ENCODE measurements at regions not wholly inside any gene's neighbourhood (a gene's known extent, or its start where the extent isn't known, plus 50 kb on each side); places are given as distances from the start of the nearest gene placed in this dataset.

GRCh38 chr5:163245584-163245983 lies 191.8 kb upstream of the CCNG1 start:
- no peak for DNase-seq (ENCODE audit: low read depth)
- no peak for TF ChIP-seq CTCF (IDR thresholded peaks at IDR 0.05; ENCODE audit: control insufficient read depth, insufficient read depth, low read depth, low read length, missing control alignments)
- no peak overlapping the region for H3K4me3 ChIP-seq (ENCODE audit: control insufficient read depth, low read depth, low read length)

- no peak overlapping the region for H3K4me3 ChIP-seq (ENCODE audit: control insufficient read depth, low read depth, low read length)
- no peak for TF ChIP-seq CTCF (IDR thresholded peaks at IDR 0.05; ENCODE audit: control insufficient read depth, insufficient read depth, low read depth, low read length, missing control alignments)
- DNase-seq (ENCODE audit: low read depth): no peak
Observed at GRCh38 chr5:163248333-163248732, 189.1 kb upstream of the CCNG1 start.

- H3K4me3 ChIP-seq (ENCODE audit: control insufficient read depth, low read depth, low read length): no peak overlapping the region
- no peak for DNase-seq (ENCODE audit: low read depth)
- TF ChIP-seq CTCF (IDR thresholded peaks at IDR 0.05; ENCODE audit: control insufficient read depth, insufficient read depth, low read depth, low read length, missing control alignments): no peak
Observed at GRCh38 chr5:163248871-163249270, 188.5 kb upstream of the CCNG1 start.

GRCh38 chr5:163252950-163253349 lies 184.4 kb upstream of the CCNG1 start:
- no peak for TF ChIP-seq CTCF (IDR thresholded peaks at IDR 0.05; ENCODE audit: control insufficient read depth, insufficient read depth, low read depth, low read length, missing control alignments)
- no peak overlapping the region for H3K4me3 ChIP-seq (ENCODE audit: control insufficient read depth, low read depth, low read length)
- DNase-seq (ENCODE audit: low read depth): no peak

GRCh38 chr5:163259495-163259894 lies 177.9 kb upstream of the CCNG1 start:
- no peak for TF ChIP-seq CTCF (IDR thresholded peaks at IDR 0.05; ENCODE audit: control insufficient read depth, insufficient read depth, low read depth, low read length, missing control alignments)
- no peak for DNase-seq (ENCODE audit: low read depth)
- no peak overlapping the region for H3K4me3 ChIP-seq (ENCODE audit: control insufficient read depth, low read depth, low read length)

GRCh38 chr5:163260471-163260870 lies 176.9 kb upstream of the CCNG1 start:
- DNase-seq (ENCODE audit: low read depth): no peak
- H3K4me3 ChIP-seq (ENCODE audit: control insufficient read depth, low read depth, low read length): no peak overlapping the region
- no peak for TF ChIP-seq CTCF (IDR thresholded peaks at IDR 0.05; ENCODE audit: control insufficient read depth, insufficient read depth, low read depth, low read length, missing control alignments)

- no peak for DNase-seq (ENCODE audit: low read depth)
Observed at GRCh38 chr5:163260961-163261360, 176.4 kb upstream of the CCNG1 start.

More at GRCh38 chr5:163260961-163261360, 176.4 kb upstream of the CCNG1 start:
- H3K4me3 ChIP-seq (ENCODE audit: control insufficient read depth, low read depth, low read length): no peak overlapping the region
- no peak for TF ChIP-seq CTCF (IDR thresholded peaks at IDR 0.05; ENCODE audit: control insufficient read depth, insufficient read depth, low read depth, low read length, missing control alignments)

Measured in AG09309 (cell line).